Keratinocyte (primary cell): ENCODE measurements at regions not wholly inside any gene's neighbourhood (a gene's known extent, or its start where the extent isn't known, plus 50 kb on each side); places are given as distances from the start of the nearest gene placed in this dataset.

Experiments used
- CTCF ChIP-seq, 3 experiments: IDR thresholded peaks in 1 of 3; conservative IDR thresholded peaks in 1 of 3; optimal IDR thresholded peaks in 1 of 3; 2 replicates in 2 of 3; 3 replicates in 1 of 3; pipeline versions ENCODE3 to v1.5.1; 2011; ENCODE audit warnings: low read length in 3 of 3, mild to moderate bottlenecking in 3 of 3, moderate library complexity in 2 of 3, control low read depth in 1 of 3, inconsistent platforms in 1 of 3; ENCODE audit not compliant: insufficient read depth in 2 of 3; ENCODE audit errors: extremely low read depth in 1 of 3
- EZH2 ChIP-seq: IDR thresholded peaks from one replicate; pipeline ENCODE4 v1.6.1; 2012; ENCODE audit warnings: inconsistent platforms, mild to moderate bottlenecking, low read length, moderate library complexity

- TF ChIP-seq CTCF (optimal IDR thresholded peaks at IDR 0.05 in 1 of 3, IDR thresholded peaks at IDR 0.05 in 1 of 3, conservative IDR thresholded peaks at IDR 0.05 in 1 of 3; ENCODE audit: extremely low read depth in 1 of 3, insufficient read depth in 2 of 3, low read length in 3 of 3) (no peak), EZH2 (no peak)
These were observed 176.0 kb upstream of the RPL38 start for GRCh38 chr17:74027444-74027843.
